IPS DF 6.9 (cell line): ENCODE measurements at regions not wholly inside any gene's neighbourhood (a gene's known extent, or its start where the extent isn't known, plus 50 kb on each side); places are given as distances from the start of the nearest gene placed in this dataset.
"Not testable (repeated sequence)": the region's sequence is repeated elsewhere in the genome, so short reads cannot be mapped to it uniquely, and the experiment has no call there.

Experiments used
- DNase-seq: peaks from one replicate; pipeline ENCODE4 v3.0.0-alpha.2; 2013; ENCODE audit warnings: low read depth, low spot score
- H3K27ac ChIP-seq: one replicate; pipeline ENCODE4 v1.5.1; 2013; ENCODE audit warnings: low read length, control low read depth
- H3K27me3 ChIP-seq: 2 replicates; pipeline ENCODE4 v1.6.1; 2013; ENCODE audit warnings: mild to moderate bottlenecking, low read length; ENCODE audit not compliant: control insufficient read depth, insufficient read depth
- H3K36me3 ChIP-seq: 2 replicates; pipeline ENCODE4 v1.6.1; 2013; ENCODE audit warnings: low read length; ENCODE audit not compliant: control insufficient read depth, insufficient read depth
- H3K4me1 ChIP-seq: 2 replicates; pipeline ENCODE4 v1.6.1; 2013; ENCODE audit warnings: low read length; ENCODE audit not compliant: control insufficient read depth, insufficient read depth
- H3K4me3 ChIP-seq: 2 replicates; pipeline ENCODE4 v1.5.1; 2013; ENCODE audit warnings: mild to moderate bottlenecking, low read length
- H3K9me3 ChIP-seq: 2 replicates; pipeline ENCODE4 v1.6.1; 2013; ENCODE audit warnings: low read length, inconsistent platforms; ENCODE audit not compliant: control insufficient read depth, insufficient read depth
- WGBS: extraction: QIAGEN DNeasy Blood & Tissue Kit; methylation state at CpG from one replicate; pipeline ENCODE4 v1.1.7; 2013; ENCODE audit warnings: mixed read lengths, missing lambda C conversion rate; ENCODE audit not compliant: insufficient read length, insufficient coverage; 5-methylcytosine and 5-hydroxymethylcytosine counted together

GRCh38 chr18:75714766-75715165, 287.3 kb upstream of the SMIM21 start:
- no peak for DNase-seq
- Histone ChIP-seq H3K4me1 (no peaks in the 10 kb centered on the region), H3K4me3 (no peak overlapping the region), H3K9me3 (no peaks in the 10 kb centered on the region), H3K27me3 (no peaks in the 10 kb centered on the region), H3K36me3 (no peaks in the 10 kb centered on the region), H3K27ac (no peak overlapping the region)
- WGBS = no CpG with 5 or more reads among the region's 3 CpGs

DNA sequence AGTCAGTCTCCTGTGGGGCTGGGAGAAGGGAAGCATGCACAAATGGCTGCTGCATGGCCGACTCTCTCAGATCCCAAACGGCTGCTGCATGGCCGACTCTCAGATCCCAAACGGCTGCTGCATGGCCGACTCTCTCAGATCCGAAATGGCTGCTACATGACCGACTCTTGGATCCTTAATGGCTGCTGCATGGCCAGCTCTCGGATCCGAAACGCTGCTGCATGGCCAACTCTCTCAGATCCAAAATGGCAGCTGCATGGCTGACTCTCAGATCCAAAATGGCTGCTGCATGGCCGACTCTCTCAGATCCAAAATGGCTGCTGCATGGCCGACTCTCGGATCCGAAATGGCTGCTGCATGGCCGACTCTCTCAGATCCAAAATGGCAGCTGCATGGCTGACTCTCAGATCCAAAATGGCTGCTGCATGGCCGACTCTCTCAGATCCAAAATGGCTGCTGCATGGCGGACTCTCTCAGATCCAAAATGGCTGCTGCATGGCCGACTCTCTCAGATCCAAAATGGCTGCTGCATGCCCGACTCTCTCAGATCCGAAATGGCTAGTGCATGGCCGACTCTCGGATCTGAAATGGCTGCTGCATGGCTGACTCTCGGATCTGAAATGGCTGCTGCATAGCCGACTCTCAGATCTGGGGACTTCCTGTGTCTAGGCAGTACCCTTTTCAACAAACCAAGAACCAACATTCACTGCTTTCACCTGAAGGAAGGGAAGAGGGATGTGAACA, 284.8 kb upstream of the SMIM21 start:
- DNase-seq, H3K27me3 ChIP-seq, H3K4me1 ChIP-seq, H3K4me3 ChIP-seq, H3K27ac ChIP-seq, H3K36me3 ChIP-seq, H3K9me3 ChIP-seq: not testable (repeated sequence)
- WGBS = no CpG with 5 or more reads among the region's 24 CpGs

DNA sequence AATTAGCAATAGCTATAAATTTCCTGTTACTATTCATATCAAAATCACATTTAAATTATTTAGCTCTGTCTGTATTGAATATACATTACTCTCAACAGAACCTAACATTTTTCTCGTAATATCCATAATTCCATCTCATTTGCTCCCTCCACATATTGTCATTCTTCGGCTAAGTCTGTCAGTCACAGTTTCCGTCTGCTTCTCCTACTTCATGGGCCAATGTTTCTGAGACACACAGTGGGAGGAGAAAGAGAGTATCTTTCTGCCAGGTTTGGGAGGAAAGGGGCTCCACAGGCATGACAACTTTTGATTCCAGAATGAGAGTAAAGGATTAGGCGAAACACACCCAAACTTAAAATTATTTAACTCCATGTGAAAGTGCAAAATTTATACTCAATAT, 273.1 kb upstream of the SMIM21 start:
- Histone ChIP-seq H3K36me3 (no peaks in the 10 kb centered on the region), H3K4me3 (no peak overlapping the region), H3K27ac (no peak overlapping the region), H3K9me3 (no peaks in the 10 kb centered on the region; the same call in 1 of the 2 replicates), H3K4me1 (no peaks in the 10 kb centered on the region), H3K27me3 (no peaks in the 10 kb centered on the region)
- no peak for DNase-seq
- WGBS = 100% methylated on average over 2 of the region's 4 CpGs

DNA sequence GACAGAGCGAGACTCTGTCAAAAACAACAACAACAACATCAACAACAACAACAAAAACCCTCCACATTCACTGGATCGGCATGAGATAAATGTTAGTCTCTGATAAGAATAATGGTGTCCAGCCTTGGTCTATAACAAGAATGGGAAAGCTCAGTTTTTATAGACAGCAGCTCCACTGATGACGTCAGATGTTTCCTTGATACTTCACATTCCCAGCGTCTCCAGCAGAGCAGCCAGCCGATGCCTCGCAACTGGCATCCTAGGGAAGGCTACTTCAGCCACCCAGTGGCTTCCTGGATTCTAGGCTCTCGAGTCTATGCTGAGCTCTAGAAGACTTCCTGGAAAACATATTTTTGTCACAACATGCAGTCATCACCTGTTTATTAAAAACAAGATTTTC, 271.4 kb upstream of the SMIM21 start:
- Histone ChIP-seq H3K27me3 (no peaks in the 10 kb centered on the region), H3K9me3 (no peaks in the 10 kb centered on the region; the same call in 1 of the 2 replicates), H3K27ac (no peak overlapping the region), H3K4me3 (no peak overlapping the region), H3K36me3 (no peaks in the 10 kb centered on the region), H3K4me1 (no peaks in the 10 kb centered on the region)
- DNase-seq = no peak
- WGBS = no CpG with 5 or more reads among the region's 7 CpGs

GRCh38 chr18:75697493-75697892, 270.0 kb upstream of the SMIM21 start:
- Histone ChIP-seq H3K4me3 (no peak overlapping the region), H3K9me3 (no peaks in the 10 kb centered on the region; the same call in 1 of the 2 replicates), H3K27ac (no peak overlapping the region), H3K27me3 (no peaks in the 10 kb centered on the region), H3K4me1 (no peaks in the 10 kb centered on the region), H3K36me3 (no peaks in the 10 kb centered on the region)
- DNase-seq = no peak
- no CpG with 5 or more reads among the region's 4 CpGs for WGBS

DNA sequence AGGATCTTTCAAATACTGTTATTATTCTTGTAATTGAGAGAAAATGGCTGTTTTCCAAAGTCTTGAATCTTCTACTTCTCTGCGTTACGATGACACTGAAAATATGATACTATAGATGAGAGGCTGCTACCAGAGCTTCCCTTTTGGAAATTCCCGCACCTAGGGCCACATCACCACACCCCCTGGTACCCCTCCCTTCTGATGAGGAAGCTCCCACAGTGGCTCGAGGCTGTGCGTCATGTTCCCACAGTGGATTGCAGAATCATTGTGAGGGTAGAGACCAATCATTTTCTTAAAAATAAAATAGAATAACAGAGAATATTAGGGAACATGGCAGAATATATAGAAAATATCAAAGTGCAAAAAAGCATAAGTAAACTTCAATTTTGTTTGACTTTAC, 268.9 kb upstream of the SMIM21 start:
- Histone ChIP-seq H3K4me3 (no peak overlapping the region), H3K27me3 (no peaks in the 10 kb centered on the region), H3K4me1 (no peaks in the 10 kb centered on the region), H3K36me3 (no peaks in the 10 kb centered on the region), H3K27ac (no peak overlapping the region), H3K9me3 (no peaks in the 10 kb centered on the region)
- no peak for DNase-seq
- no CpG with 5 or more reads among the region's 5 CpGs for WGBS

GRCh38 chr18:75694292-75694691, 266.8 kb upstream of the SMIM21 start:
- Histone ChIP-seq H3K27me3 (no peaks in the 10 kb centered on the region), H3K27ac (no peak overlapping the region), H3K9me3 (no peaks in the 10 kb centered on the region), H3K4me1 (no peaks in the 10 kb centered on the region), H3K36me3 (no peaks in the 10 kb centered on the region), H3K4me3 (no peak overlapping the region)
- whole genome bisulfite sequencing = no CpG with 5 or more reads among the region's 5 CpGs
- DNase-seq = no peak

DNA sequence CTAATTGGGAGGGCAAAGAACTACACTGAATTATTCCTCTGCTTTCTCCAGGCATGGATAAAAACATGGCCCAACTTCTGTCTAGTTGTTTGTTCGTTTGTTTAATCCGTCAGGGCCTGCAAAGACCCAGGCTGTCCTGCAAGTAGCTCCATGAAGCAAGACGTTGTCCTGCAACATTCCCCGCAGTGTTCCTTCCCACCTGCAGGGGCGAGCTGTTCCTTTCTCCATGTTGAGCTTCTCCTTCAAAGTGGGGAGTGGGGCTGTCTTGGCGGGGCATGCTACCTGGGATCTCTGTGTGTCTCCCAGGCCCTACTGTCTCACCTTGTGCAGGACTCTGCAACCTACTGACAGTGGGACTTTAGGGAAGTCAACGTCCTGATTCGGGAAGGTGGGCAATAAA, 264.0 kb upstream of the SMIM21 start:
- WGBS = no CpG with 5 or more reads among the region's 8 CpGs
- no peaks in the 10 kb centered on the region for H3K36me3 ChIP-seq

GRCh38 chr18:75690283-75690682, 262.8 kb upstream of the SMIM21 start:
- not testable (repeated sequence) for H3K4me1 ChIP-seq, H3K36me3 ChIP-seq, H3K27ac ChIP-seq, DNase-seq, H3K4me3 ChIP-seq, H3K9me3 ChIP-seq, H3K27me3 ChIP-seq
- WGBS = no CpG with 5 or more reads among the region's 3 CpGs

More for the DNA sequence above, 264.0 kb upstream of the SMIM21 start:
- no peaks in the 10 kb centered on the region for H3K4me1 ChIP-seq
- H3K9me3 ChIP-seq = no peaks in the 10 kb centered on the region
- H3K27ac ChIP-seq = no peak overlapping the region
- H3K27me3 ChIP-seq = no peaks in the 10 kb centered on the region
- no peak for DNase-seq
- no peak overlapping the region for H3K4me3 ChIP-seq

- Histone ChIP-seq H3K27ac (no peak overlapping the region), H3K4me1 (no peaks in the 10 kb centered on the region), H3K27me3 (no peaks in the 10 kb centered on the region), H3K36me3 (no peaks in the 10 kb centered on the region), H3K4me3 (no peak overlapping the region), H3K9me3 (no peaks in the 10 kb centered on the region)
- no CpG with 5 or more reads among the region's 2 CpGs for WGBS
- no peak for DNase-seq
Measured at GRCh38 chr18:75687626-75688025, 260.1 kb upstream of the SMIM21 start.

DNA sequence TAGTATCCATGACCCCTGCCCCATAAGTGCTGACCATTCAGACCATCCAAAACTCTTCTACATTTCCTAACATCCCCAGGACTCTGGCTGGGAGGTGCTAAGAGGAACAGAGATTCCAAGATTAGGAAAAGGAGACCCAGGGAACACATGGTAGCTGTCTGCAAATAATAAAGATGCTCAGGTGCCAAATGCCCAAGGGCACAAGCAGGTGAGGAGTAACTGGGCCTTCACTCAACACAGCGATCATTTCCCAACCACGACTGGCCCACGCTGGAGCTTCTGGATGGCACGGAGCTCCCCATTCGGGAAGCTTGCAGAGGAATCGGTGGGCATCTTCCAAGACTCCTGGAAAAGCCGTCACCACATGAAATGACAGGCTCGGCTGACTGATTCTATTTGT, 255.9 kb upstream of the SMIM21 start:
- WGBS = no CpG with 5 or more reads among the region's 8 CpGs
- no peaks in the 10 kb centered on the region for H3K36me3 ChIP-seq
- H3K27me3 ChIP-seq = no peaks in the 10 kb centered on the region
- no peaks in the 10 kb centered on the region for H3K4me1 ChIP-seq
- DNase-seq = no peak
- no peak overlapping the region for H3K27ac ChIP-seq
- H3K9me3 ChIP-seq = no peaks in the 10 kb centered on the region
- no peak overlapping the region for H3K4me3 ChIP-seq
